Stomach (tissue), 8 donors: ENCODE measurements at regions not wholly inside any gene's neighbourhood (a gene's known extent, or its start where the extent isn't known, plus 50 kb on each side); places are given as distances from the start of the nearest gene placed in this dataset.
A peak's percentile ranks its signal among the peaks of the same experiment; 100 is the strongest.

Experiments used
- DNase-seq, 2 donors: peaks; one replicate each; pipeline versions ENCODE4 v3.0.0 to v3.0.0-alpha.2; 2013 to 2019
- H3K27ac ChIP-seq, 5 donors: fragments of 200-600 bp in 4 of 5; sonication (generic) in 4 of 5; one replicate each; pipeline ENCODE4 v1.5.1; 2013 to 2019; ENCODE audit warnings: mild to moderate bottlenecking in 1 of 5, moderate library complexity in 1 of 5
- H3K27me3 ChIP-seq, 3 donors: fragments of 200-600 bp; sonication (generic); one replicate each; pipeline ENCODE4 v1.5.1; 2017 to 2019; ENCODE audit warnings: mixed run types in 1 of 3
- H3K36me3 ChIP-seq, 4 donors: fragments of 200-600 bp; sonication (generic); 1 replicate in 3 of 4; 2 replicates in 1 of 4; pipeline ENCODE4 v1.5.1; 2016 to 2019
- H3K4me1 ChIP-seq, 4 donors: fragments of 200-600 bp; sonication (generic); one replicate each; pipeline ENCODE4 v1.5.1; 2016 to 2019
- H3K4me3 ChIP-seq, 4 donors: fragments of 200-600 bp; sonication (generic) in 3 of 4; one replicate each; pipeline ENCODE4 v1.5.1; 2016 to 2019; ENCODE audit warnings: mild to moderate bottlenecking in 1 of 4
- H3K9me3 ChIP-seq, 4 donors: fragments of 200-600 bp; sonication (generic); one replicate each; pipeline ENCODE4 v1.5.1; 2016 to 2019
- EP300 ChIP-seq: sonication (generic); formaldehyde crosslinking; IDR thresholded peaks from one replicate; pipeline ENCODE4 v1.6.1; 2017; ENCODE audit warnings: antibody characterized with exemption
- POLR2A ChIP-seq, 4 donors: fragments of 450-650 bp; IDR thresholded peaks; one replicate each; pipeline ENCODE4 v1.6.1; 2016; ENCODE audit warnings: antibody characterized with exemption in 4 of 4, control low read depth in 2 of 4, mild to moderate bottlenecking in 1 of 4, moderate library complexity in 1 of 4
- POLR2AphosphoS5 ChIP-seq, 3 donors: sonication (generic); formaldehyde crosslinking; IDR thresholded peaks; one replicate each; pipeline ENCODE4 v1.6.1; 2016; ENCODE audit warnings: antibody characterized with exemption in 3 of 3
- WGBS, 5 donors: extraction: QIAGEN DNeasy Blood & Tissue Kit in 3 of 5; methylation state at CpG; one replicate each; pipeline versions ENCODE4 v1.1.5 to v1.1.7; 2013 to 2018; 5-methylcytosine and 5-hydroxymethylcytosine counted together
- intact Hi-C: fragments of 100-400 bp; cut with DNase I; formaldehyde crosslinking; loops from one replicate; pipeline ENCODE4 v1.15.1; 2023; ENCODE audit warnings: low total_unique reads
- TF ChIP-seq, protein P1 (sequence below), 7 experiments: fragments of 450-650 bp in 4 of 7; fragments of 200-600 bp in 3 of 7; sonication (generic) in 3 of 7; IDR thresholded peaks; one replicate each; pipeline ENCODE4 v1.5.1; 2016 to 2019; ENCODE audit warnings: antibody characterized with exemption in 7 of 7, control low read depth in 2 of 7, mild to moderate bottlenecking in 1 of 7
- donor health status: healthy with polysubstance abuse.
- donor health status: Bipolar disorder and iron deficiency.
- donor health status: healthy.

DNA sequence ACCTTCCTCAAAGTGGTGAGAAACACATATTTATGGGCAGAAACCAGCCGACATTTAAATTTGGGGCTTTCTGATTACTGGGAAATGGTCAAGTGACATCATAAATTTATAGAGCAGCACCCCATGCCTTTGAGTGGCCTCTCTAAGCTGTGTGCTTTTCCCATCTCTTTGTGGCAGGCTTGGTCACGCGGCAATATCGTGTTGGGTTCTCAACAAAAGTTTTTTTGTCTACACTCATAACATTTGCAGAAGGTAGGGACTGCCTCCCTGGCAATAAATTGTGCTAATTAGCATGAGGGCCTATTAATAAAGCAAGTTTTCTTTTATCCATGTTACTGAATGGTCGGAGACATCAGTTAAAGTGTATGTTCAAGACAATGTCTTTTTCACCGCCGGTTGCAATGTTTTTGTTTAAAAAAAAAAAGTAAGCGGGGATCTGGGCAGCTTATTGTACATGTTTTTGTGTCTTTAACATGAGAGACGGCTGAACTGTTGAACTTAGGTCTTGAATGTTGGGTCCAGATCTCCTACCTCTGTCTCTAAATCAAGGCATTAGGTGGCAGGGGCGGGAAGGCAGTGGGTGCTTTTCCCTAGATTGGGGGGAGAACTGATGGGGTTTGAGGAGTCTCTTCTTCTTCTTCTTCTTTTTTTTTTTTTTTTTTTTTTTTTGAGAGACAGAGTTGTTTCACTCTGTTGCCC, 193.3 kb downstream of the PHETA1 start:
- peaks cover 0 to 18% (median 5%) of the 10 kb centered on the region in 4 donors for H3K4me1 ChIP-seq
- no peak for TF ChIP-seq POLR2A (IDR thresholded peaks at IDR 0.05)
- TF ChIP-seq EP300, result no peak
- TF ChIP-seq POLR2AphosphoS5 (IDR thresholded peaks at IDR 0.05), result no peak
- TF ChIP-seq, protein P1, sequence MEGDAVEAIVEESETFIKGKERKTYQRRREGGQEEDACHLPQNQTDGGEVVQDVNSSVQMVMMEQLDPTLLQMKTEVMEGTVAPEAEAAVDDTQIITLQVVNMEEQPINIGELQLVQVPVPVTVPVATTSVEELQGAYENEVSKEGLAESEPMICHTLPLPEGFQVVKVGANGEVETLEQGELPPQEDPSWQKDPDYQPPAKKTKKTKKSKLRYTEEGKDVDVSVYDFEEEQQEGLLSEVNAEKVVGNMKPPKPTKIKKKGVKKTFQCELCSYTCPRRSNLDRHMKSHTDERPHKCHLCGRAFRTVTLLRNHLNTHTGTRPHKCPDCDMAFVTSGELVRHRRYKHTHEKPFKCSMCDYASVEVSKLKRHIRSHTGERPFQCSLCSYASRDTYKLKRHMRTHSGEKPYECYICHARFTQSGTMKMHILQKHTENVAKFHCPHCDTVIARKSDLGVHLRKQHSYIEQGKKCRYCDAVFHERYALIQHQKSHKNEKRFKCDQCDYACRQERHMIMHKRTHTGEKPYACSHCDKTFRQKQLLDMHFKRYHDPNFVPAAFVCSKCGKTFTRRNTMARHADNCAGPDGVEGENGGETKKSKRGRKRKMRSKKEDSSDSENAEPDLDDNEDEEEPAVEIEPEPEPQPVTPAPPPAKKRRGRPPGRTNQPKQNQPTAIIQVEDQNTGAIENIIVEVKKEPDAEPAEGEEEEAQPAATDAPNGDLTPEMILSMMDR (IDR thresholded peaks at IDR 0.05), result no peak
- no peak for DNase-seq
- H3K36me3 ChIP-seq, result no peaks in the 10 kb centered on the region
- no peaks in the 10 kb centered on the region for H3K9me3 ChIP-seq
- no peak overlapping the region for H3K27ac ChIP-seq
- H3K27me3 ChIP-seq, result peaks cover 0 to 50% (median 0%) of the 10 kb centered on the region in 3 donors
- H3K4me3 ChIP-seq, result no peak overlapping the region
- 60 to 71% (median 67%) methylated on average over 10 of the region's 10 CpGs for WGBS, 5 donors
- intact Hi-C loops, result no loop called here

DNA sequence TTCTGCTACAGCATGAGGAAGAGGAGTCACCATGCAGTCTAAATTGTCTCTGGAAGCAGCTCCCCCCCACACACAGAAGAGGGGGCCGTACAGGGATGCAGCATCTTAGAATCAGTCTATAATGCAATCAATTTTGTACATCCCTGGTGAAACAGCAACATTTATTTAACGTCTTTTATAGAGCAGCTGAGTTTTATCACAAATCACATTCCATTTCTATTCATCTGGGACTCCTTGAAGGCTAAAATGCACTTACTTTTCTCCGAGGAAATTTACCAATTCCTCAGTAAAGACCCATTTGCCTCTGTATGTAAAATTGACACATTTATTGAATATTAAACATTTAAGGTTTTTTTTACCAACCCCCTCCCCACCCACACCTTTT, 193.9 kb downstream of the PHETA1 start:
- intact Hi-C loops, result no loop called here
- Histone ChIP-seq H3K9me3 (no peaks in the 10 kb centered on the region), H3K27ac (no peak overlapping the region), H3K27me3 (peaks cover 0 to 45% (median 0%) of the 10 kb centered on the region in 3 donors), H3K36me3 (no peaks in the 10 kb centered on the region), H3K4me3 (no peak overlapping the region), H3K4me1 (peaks cover 0 to 12% (median 3%) of the 10 kb centered on the region in 4 donors)
- no peak for DNase-seq
- no peak for TF ChIP-seq EP300
- no peak for TF ChIP-seq POLR2AphosphoS5 (IDR thresholded peaks at IDR 0.05)
- no peak for TF ChIP-seq POLR2A (IDR thresholded peaks at IDR 0.05)
- WGBS, 5 donors, result 22 to 36% (median 29%) methylated on average over 3 of the region's 3 CpGs

DNA sequence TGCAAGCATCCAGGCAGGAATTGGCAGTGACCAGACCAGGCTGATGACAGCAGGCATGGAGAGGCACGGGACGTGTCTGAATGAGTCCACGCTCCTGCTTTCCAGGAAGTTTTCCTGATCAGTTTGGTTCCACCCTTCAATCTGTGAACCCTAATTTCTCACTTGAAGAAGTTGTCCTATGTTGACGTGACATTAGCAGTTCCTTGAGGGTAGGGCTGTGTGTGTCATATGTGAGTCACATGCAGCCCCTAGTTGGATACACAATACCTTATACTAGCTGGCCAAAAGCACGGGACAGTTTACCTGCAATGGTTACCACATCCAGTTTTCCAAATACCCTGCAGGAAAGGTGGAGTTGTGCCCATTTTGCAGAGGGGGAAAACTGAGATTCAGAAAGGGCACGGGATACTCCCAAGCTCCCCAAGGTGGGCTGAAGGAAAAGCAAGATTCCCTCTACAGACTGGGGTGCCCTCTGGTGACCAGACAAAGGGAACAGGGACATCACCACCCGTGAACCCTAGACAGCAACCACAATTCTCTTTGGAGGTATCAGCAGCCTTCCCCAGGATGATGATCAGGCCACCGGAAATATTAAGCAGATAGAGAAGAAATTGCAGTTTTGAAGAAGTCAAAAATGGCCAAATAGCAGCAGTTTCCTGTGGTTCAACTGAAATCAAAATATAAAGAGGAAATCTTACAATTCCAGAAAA, 194.5 kb downstream of the PHETA1 start:
- TF ChIP-seq, protein P1 (IDR thresholded peaks at IDR 0.05), result peak in 1 of 7 experiments; percentile 26
- TF ChIP-seq POLR2AphosphoS5 (IDR thresholded peaks at IDR 0.05) (no peak), POLR2A (IDR thresholded peaks at IDR 0.05) (no peak), EP300 (no peak)
- Histone ChIP-seq H3K27me3 (peaks cover 0 to 41% (median 0%) of the 10 kb centered on the region in 3 donors), H3K4me3 (no peak overlapping the region), H3K36me3 (no peaks in the 10 kb centered on the region), H3K9me3 (no peaks in the 10 kb centered on the region), H3K27ac (no peak overlapping the region), H3K4me1 (peaks cover 0 to 9% (median 2%) of the 10 kb centered on the region in 4 donors)
- WGBS, 5 donors, result 59 to 74% (median 68%) methylated on average over 8 of the region's 8 CpGs
- DNase-seq, result no peak
- intact Hi-C loops, result no loop called here

DNA sequence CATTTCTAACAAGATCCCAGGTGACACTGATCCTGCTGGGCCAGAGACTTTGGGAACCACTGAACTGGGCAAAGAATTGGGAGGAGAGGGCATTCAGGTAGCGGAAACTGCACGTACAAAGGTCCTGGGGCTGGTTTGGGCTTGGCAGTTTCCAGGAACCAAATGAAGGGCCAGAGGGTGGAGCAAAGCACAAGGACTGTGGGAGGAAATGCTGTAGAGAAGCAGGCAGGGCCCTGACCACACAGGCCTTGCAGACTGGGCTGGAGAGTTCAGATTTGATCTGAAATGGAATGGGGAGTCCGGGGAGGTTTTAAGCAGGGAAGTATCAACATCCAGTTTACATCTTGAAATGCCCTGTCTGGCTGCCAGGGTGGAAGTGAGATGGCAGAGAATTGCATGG, 195.1 kb downstream of the PHETA1 start:
- Histone ChIP-seq H3K27ac (no peak overlapping the region), H3K4me1 (peaks cover 0 to 8% (median 2%) of the 10 kb centered on the region in 4 donors), H3K4me3 (no peak overlapping the region), H3K36me3 (no peaks in the 10 kb centered on the region), H3K9me3 (no peaks in the 10 kb centered on the region), H3K27me3 (peaks cover 0 to 43% (median 0%) of the 10 kb centered on the region in 3 donors)
- TF ChIP-seq, protein P1 (IDR thresholded peaks at IDR 0.05), result no peak
- TF ChIP-seq EP300 (no peak), POLR2AphosphoS5 (IDR thresholded peaks at IDR 0.05) (no peak), POLR2A (IDR thresholded peaks at IDR 0.05) (no peak)
- intact Hi-C loops, result no loop called here
- no peak for DNase-seq
- WGBS, 5 donors, result 72 to 95% (median 87%) methylated on average over 3 of the region's 3 CpGs
